Natural killer cell treated with Interleukin-12 subunit alpha and Interleukin-12 subunit beta and Interleukin-15 and Interleukin-18, amount 100 ng/mL, for 72 hours (primary cell): ENCODE measurements at regions not wholly inside any gene's neighbourhood (a gene's known extent, or its start where the extent isn't known, plus 50 kb on each side); places are given as distances from the start of the nearest gene placed in this dataset.

Experiments
- ATAC-seq, 2 donors: fragments of 150-1000 bp; cut with Tn5 transposase in 1 of 2; sonication (Bioruptor Pico), chemical (Tn5 transposase) in 1 of 2; 2 replicates each; pipeline ENCODE4 v1.10.0; 2021
- DNase-seq: peaks from one replicate; pipeline ENCODE4 v3.0.0; 2022; ENCODE audit warnings: low spot score
- H3K27ac Mint-ChIP-seq, 2 donors: 1 replicate in 1 of 2; 2 replicates in 1 of 2; pipeline ENCODE4 v1.8.0; 2022; ENCODE audit warnings: mixed read lengths in 2 of 2, mild to moderate bottlenecking in 1 of 2, moderate library complexity in 1 of 2
- H3K27me3 Mint-ChIP-seq, 2 donors: 1 replicate in 1 of 2; 2 replicates in 1 of 2; pipeline ENCODE4 v1.8.0; 2022; ENCODE audit warnings: mixed read lengths in 2 of 2
- H3K36me3 Mint-ChIP-seq: one replicate; pipeline ENCODE4 v1.8.0; 2022; ENCODE audit warnings: mixed read lengths
- H3K4me1 Mint-ChIP-seq, 2 donors: 1 replicate in 1 of 2; 2 replicates in 1 of 2; pipeline ENCODE4 v1.8.0; 2022; ENCODE audit warnings: low read depth in 2 of 2, mixed read lengths in 2 of 2, mild to moderate bottlenecking in 1 of 2
- H3K4me3 Mint-ChIP-seq: one replicate; pipeline ENCODE4 v1.8.0; 2022; ENCODE audit warnings: mixed read lengths
- H3K9me3 Mint-ChIP-seq: 2 replicates; pipeline ENCODE4 v1.8.0; 2022; ENCODE audit warnings: mixed read lengths

DNA sequence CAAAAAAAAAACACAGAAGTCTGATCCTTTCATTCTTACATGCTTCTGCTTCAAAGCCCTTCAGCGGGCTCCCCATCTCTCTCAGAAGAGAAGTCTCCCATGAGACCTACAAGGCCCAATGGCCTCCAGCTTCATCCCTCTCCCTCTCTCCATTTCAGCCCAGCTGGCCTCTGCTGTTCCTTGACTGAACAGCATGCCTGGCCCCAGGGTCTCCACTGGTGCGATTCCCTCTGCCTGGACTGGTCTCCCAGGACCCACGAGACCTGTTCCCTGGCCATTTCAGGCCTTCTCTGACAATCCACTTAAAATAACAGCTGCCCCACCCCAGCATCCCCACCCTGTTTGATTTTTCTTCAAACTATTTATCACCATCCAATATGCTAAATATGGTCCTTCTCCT is 91.2 kb downstream of the AIPL1 start:
- no peak overlapping the region for H3K4me3 Mint-ChIP-seq
- H3K9me3 Mint-ChIP-seq: no peaks in the 10 kb centered on the region
- H3K27ac Mint-ChIP-seq: no peak overlapping the region
- peaks cover 17 to 27% of the 10 kb centered on the region in 2 donors for H3K27me3 Mint-ChIP-seq
- DNase-seq (no peak), ATAC-seq (no peak)
- peaks cover 0 to 3% of the 10 kb centered on the region in 2 donors for H3K4me1 Mint-ChIP-seq
- no peaks in the 10 kb centered on the region for H3K36me3 Mint-ChIP-seq

DNA sequence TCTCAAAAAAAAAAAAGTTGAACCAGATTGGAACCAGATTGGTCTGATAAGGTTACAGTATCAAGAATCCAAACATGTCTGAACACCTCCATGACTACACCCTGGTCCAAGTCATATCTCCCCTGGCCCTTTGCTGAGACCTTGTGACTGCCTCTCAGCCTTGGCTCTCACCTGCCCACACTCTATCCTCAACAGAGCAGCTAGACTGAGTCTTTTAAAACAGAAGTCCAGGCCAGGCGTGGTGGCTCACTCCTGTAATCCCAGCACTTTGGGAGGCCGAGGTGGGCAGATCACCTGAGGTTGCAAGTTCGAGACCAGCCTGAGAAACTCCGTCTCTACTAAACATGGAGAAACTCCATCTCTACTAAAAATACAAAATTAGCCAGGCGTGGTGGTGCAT is 91.7 kb downstream of the AIPL1 start:
- Mint-ChIP-seq H3K36me3 (no peaks in the 10 kb centered on the region), H3K27ac (no peak overlapping the region), H3K4me1 (peaks cover 0 to 3% of the 10 kb centered on the region in 2 donors), H3K4me3 (no peak overlapping the region), H3K27me3 (peaks cover 19 to 33% of the 10 kb centered on the region in 2 donors), H3K9me3 (no peaks in the 10 kb centered on the region)
- DNase-seq: no peak
- no peak for ATAC-seq

GRCh38 chr17:6340708-6341107 is 94.2 kb downstream of the AIPL1 start:
- no peaks in the 10 kb centered on the region for H3K9me3 Mint-ChIP-seq
- H3K4me1 Mint-ChIP-seq: peaks cover 0 to 3% of the 10 kb centered on the region in 2 donors
- ATAC-seq (no peak), DNase-seq (no peak)
- H3K27ac Mint-ChIP-seq: no peak overlapping the region
- no peak overlapping the region for H3K4me3 Mint-ChIP-seq
- H3K36me3 Mint-ChIP-seq: no peaks in the 10 kb centered on the region
- peaks cover 20 to 48% of the 10 kb centered on the region in 2 donors for H3K27me3 Mint-ChIP-seq

GRCh38 chr17:6334386-6334785 is 100.5 kb downstream of the AIPL1 start:
- Mint-ChIP-seq H3K27ac (no peak overlapping the region), H3K4me3 (no peak overlapping the region), H3K27me3 (peaks cover 18 to 51% of the 10 kb centered on the region in 2 donors), H3K4me1 (no peaks in the 10 kb centered on the region), H3K36me3 (no peaks in the 10 kb centered on the region), H3K9me3 (no peaks in the 10 kb centered on the region)
- DNase-seq (no peak), ATAC-seq (no peak)

DNA sequence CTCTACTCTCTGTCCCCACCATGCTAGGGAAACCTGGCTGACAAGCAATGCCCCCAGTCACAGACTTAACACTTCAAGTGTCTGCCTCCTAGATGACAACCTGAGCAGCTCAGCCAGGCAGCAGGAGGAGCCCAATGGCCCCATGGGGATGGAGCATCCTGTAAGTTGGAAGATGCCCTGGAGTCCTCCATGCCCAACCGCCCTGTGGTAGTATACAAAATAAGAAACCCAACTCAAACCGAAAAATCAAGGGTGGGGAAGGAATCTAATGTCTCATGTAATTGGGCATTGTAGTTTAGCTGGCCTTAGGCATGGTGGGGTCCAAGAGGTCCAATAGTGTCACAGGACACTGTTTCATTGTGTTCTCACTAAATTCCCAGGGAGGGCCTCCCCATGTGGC is 104.0 kb downstream of the AIPL1 start:
- H3K27me3 Mint-ChIP-seq: peaks cover 31 to 38% of the 10 kb centered on the region in 2 donors
- no peaks in the 10 kb centered on the region for H3K9me3 Mint-ChIP-seq
- H3K4me1 Mint-ChIP-seq: no peaks in the 10 kb centered on the region
- no peak overlapping the region for H3K27ac Mint-ChIP-seq
- H3K36me3 Mint-ChIP-seq: no peaks in the 10 kb centered on the region
- ATAC-seq (no peak), DNase-seq (no peak)
- no peak overlapping the region for H3K4me3 Mint-ChIP-seq

GRCh38 chr17:6328279-6328678 is 106.6 kb downstream of the AIPL1 start:
- Mint-ChIP-seq H3K27me3 (peaks cover 32 to 33% of the 10 kb centered on the region in 2 donors), H3K9me3 (no peaks in the 10 kb centered on the region)

GRCh38 chr17:6327007-6327406 is 107.9 kb downstream of the AIPL1 start:
- Mint-ChIP-seq H3K36me3 (no peaks in the 10 kb centered on the region), H3K27ac (no peak overlapping the region), H3K9me3 (no peaks in the 10 kb centered on the region), H3K4me3 (no peak overlapping the region), H3K27me3 (peaks cover 32 to 35% of the 10 kb centered on the region in 2 donors), H3K4me1 (no peaks in the 10 kb centered on the region)
- ATAC-seq (no peak), DNase-seq (no peak)

More at GRCh38 chr17:6328279-6328678, 106.6 kb downstream of the AIPL1 start:
- no peak for DNase-seq
- Mint-ChIP-seq H3K4me1 (no peaks in the 10 kb centered on the region), H3K27ac (no peak overlapping the region), H3K4me3 (no peak overlapping the region), H3K36me3 (no peaks in the 10 kb centered on the region)
- no peak for ATAC-seq

DNA sequence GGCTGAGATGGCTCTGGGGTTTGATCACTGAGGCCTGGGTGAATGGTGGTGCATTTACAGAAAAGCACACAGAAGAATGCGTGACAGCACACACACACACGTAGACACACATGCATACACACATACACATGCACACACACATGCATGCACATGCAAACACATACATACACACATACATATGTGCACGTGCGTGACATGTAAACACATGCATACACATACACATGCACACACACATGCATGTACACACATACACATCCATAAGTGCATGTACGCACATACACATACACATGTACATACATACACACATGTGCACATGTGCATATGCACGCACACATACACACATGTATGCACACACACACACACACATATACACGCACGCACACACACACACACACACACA is 108.4 kb downstream of the AIPL1 start:
- no peak overlapping the region for H3K27ac Mint-ChIP-seq
- no peak for DNase-seq
- ATAC-seq: no peak
- no peaks in the 10 kb centered on the region for H3K36me3 Mint-ChIP-seq
- H3K27me3 Mint-ChIP-seq: peaks cover 32 to 37% of the 10 kb centered on the region in 2 donors
- no peaks in the 10 kb centered on the region for H3K4me1 Mint-ChIP-seq
- no peaks in the 10 kb centered on the region for H3K9me3 Mint-ChIP-seq
- no peak overlapping the region for H3K4me3 Mint-ChIP-seq

DNA sequence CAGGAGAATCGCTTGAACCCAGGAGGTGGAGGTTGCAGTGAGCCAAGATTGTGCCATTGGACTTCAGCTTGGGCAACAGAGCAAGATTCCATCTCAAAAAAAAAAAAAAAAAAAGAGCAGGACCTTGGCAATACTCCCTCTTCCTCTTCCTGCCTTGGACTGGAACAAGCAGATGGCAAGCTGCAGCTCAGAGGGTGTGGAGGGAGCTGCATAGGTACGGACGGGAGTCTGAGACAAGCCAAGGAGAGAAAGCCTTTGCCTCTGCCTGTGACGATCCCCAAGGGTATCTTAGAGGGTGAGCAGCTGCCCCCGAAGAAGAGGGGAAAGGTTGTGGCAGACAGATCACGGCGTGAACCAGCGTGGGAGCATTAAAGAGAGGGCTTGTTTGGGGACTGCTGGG is 109.2 kb downstream of the AIPL1 start:
- Mint-ChIP-seq H3K27me3 (peaks cover 31 to 43% of the 10 kb centered on the region in 2 donors), H3K27ac (no peak overlapping the region), H3K9me3 (no peaks in the 10 kb centered on the region), H3K36me3 (no peaks in the 10 kb centered on the region), H3K4me3 (no peak overlapping the region), H3K4me1 (no peaks in the 10 kb centered on the region)
- ATAC-seq (no peak), DNase-seq (no peak)

DNA sequence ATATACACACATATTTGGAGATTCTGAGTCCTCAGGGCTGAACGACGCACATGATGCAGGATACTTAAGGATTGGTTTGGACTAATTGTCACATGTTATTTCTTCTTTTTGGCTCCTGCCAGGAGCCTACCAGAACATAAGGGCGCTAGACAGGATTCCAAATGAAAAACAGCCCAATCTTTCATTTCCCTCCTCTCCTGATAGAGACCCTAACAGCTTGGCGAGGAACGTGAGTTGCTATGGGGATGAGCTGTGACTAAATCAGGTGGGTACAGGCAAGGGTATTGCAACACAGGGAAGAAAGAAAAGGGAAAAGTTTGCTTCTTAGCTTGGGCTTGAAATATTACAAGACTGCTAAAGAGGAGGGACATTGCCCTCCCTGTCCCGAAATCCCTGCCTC is 109.9 kb downstream of the AIPL1 start:
- no peak for DNase-seq
- Mint-ChIP-seq H3K9me3 (no peaks in the 10 kb centered on the region), H3K4me1 (no peaks in the 10 kb centered on the region), H3K4me3 (no peak overlapping the region), H3K36me3 (no peaks in the 10 kb centered on the region), H3K27me3 (peaks cover 25 to 39% of the 10 kb centered on the region in 2 donors), H3K27ac (no peak overlapping the region)
- ATAC-seq: no peak

DNA sequence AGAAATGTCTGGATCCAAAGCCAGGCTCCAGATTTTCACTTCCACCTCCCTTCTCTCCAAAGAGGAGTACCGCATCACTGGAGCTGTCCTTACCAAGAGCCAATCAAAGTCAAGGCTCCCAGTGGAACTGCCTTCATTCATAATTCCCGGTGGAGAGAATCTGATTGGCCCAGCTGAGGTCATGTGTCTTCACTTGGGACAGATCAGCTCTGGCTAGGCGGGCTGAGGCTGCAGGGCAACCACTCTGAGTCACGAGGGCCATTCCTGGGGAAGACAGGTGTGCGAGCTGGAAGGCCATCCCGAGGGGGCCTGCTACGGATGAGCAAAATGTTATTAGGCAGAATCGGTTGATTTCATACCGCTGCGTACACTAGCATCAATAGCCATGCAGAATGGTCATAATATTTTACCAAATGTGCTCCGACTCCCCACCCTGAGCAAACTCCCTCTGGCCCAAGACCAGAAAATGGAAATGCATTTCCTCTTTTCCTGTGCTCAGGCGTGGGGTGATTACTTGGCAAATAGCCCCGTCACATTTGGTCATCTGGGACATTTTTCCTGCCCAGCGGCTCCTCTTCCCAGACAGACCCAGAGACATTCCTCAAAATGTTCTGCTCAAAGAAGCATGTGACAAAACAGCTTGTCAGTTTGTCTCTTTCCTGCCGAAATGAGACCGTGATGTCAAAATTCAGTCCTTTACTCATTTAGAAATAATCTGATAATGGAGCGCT is 111.1 kb downstream of the AIPL1 start:
- H3K27me3 Mint-ChIP-seq: peaks cover 28 to 36% of the 10 kb centered on the region in 2 donors

GRCh38 chr17:6322316-6322715 is 112.6 kb downstream of the AIPL1 start:
- Mint-ChIP-seq H3K9me3 (no peaks in the 10 kb centered on the region), H3K4me1 (no peaks in the 10 kb centered on the region), H3K4me3 (no peak overlapping the region), H3K27ac (no peak overlapping the region), H3K36me3 (no peaks in the 10 kb centered on the region), H3K27me3 (peaks cover 23 to 27% of the 10 kb centered on the region in 2 donors)
- DNase-seq (no peak), ATAC-seq (no peak)

More for the DNA sequence above, 111.1 kb downstream of the AIPL1 start:
- no peak overlapping the region for H3K4me3 Mint-ChIP-seq
- no peaks in the 10 kb centered on the region for H3K36me3 Mint-ChIP-seq
- H3K9me3 Mint-ChIP-seq: no peaks in the 10 kb centered on the region
- no peak overlapping the region for H3K27ac Mint-ChIP-seq
- DNase-seq (no peak), ATAC-seq (no peak)
- no peaks in the 10 kb centered on the region for H3K4me1 Mint-ChIP-seq

DNA sequence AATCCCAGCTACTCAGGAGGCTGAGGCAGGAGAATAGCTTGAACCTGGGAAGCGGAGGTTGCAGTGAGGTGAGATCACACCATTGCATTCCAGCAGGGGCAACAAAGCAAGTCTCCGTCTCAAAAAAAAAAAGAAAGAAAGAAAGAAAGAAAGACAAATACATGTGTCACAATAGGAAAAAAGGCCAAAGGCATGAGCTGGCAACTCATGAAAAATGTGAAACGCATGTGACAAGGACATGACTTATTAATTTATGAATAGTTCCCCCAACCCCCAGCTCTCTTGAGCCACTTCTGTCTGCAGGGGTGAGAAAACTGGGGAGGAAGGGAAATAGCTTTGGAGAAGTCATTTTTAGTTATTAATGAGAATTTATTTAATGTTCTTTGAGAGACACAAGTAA is 120.6 kb downstream of the AIPL1 start:
- Mint-ChIP-seq H3K27me3 (peaks cover 24 to 39% of the 10 kb centered on the region in 2 donors), H3K9me3 (no peaks in the 10 kb centered on the region), H3K27ac (no peak overlapping the region), H3K4me1 (no peaks in the 10 kb centered on the region), H3K36me3 (no peaks in the 10 kb centered on the region), H3K4me3 (no peak overlapping the region)
- ATAC-seq (no peak), DNase-seq (no peak)

- Mint-ChIP-seq H3K4me1 (no peaks in the 10 kb centered on the region), H3K36me3 (no peaks in the 10 kb centered on the region), H3K27me3 (peaks cover 24 to 39% of the 10 kb centered on the region in 2 donors), H3K4me3 (no peak overlapping the region), H3K9me3 (no peaks in the 10 kb centered on the region), H3K27ac (no peak overlapping the region)
- ATAC-seq (no peak), DNase-seq (no peak)
These were observed 121.1 kb downstream of the AIPL1 start for GRCh38 chr17:6313835-6314234.

GRCh38 chr17:6306820-6307219 is 128.1 kb downstream of the AIPL1 start:
- Mint-ChIP-seq H3K27me3 (peaks cover 16 to 50% of the 10 kb centered on the region in 2 donors), H3K27ac (no peak overlapping the region), H3K36me3 (no peaks in the 10 kb centered on the region), H3K9me3 (no peaks in the 10 kb centered on the region), H3K4me1 (no peaks in the 10 kb centered on the region), H3K4me3 (no peak overlapping the region)
- DNase-seq (no peak), ATAC-seq (no peak)
